ENCODE measurements at regions not wholly inside any gene's neighbourhood (a gene's known extent, or its start where the extent isn't known, plus 50 kb on each side); places are given as distances from the start of the nearest gene placed in this dataset.
"Not testable (repeated sequence)": the region's sequence is repeated elsewhere in the genome, so short reads cannot be mapped to it uniquely, and the experiment has no call there.

GRCh38 chr12:127155935-127156619 lies 1110.9 kb upstream of the TMEM132C start:
- TF ChIP-seq CREB1 (CRISPR knock-in tag; IDR thresholded peaks at IDR 0.05; ENCODE audit: low read depth); CTCF (conservative IDR thresholded peaks at IDR 0.05; ENCODE audit: low read depth in 2 of 2); EZH2 (IDR thresholded peaks at IDR 0.05; ENCODE audit: low read depth, unreplicated experiment); EZH2phosphoT487 (IDR thresholded peaks at IDR 0.05; ENCODE audit: unreplicated experiment); POLR2AphosphoS5 (IDR thresholded peaks at IDR 0.05; ENCODE audit: low read depth); REST (IDR thresholded peaks at IDR 0.05; ENCODE audit: unreplicated experiment); JUNB (IDR thresholded peaks at IDR 0.05; ENCODE audit: unreplicated experiment); ZNF114 (CRISPR knock-in tag; IDR thresholded peaks at IDR 0.05): not testable (repeated sequence)
